HCT116 (cell line): ENCODE measurements at regions not wholly inside any gene's neighbourhood (a gene's known extent, or its start where the extent isn't known, plus 50 kb on each side); places are given as distances from the start of the nearest gene placed in this dataset.
"Not testable (repeated sequence)": the region's sequence is repeated elsewhere in the genome, so short reads cannot be mapped to it uniquely, and the experiment has no call there.

Source experiments
- ATAC-seq: fragments of 200-7000 bp; cut with Tn5 transposase; 2 replicates; pipeline ENCODE4 v1.9.1; 2020; ENCODE audit warnings: mild to moderate bottlenecking, moderate library complexity
- BruUV-seq: library from RNA; stranded (reverse); fragments of 400-500 nt; replicated peaks from 2 replicates; lab custom pipeline; 2021; lab: Mats Ljungman, UMichigan
- CTCF ChIA-PET: fragments of 300-600 bp; sonication (Branson Sonifier 250); formaldehyde crosslinking; loops from one replicate; lab custom pipeline; 2021; ENCODE audit warnings: antibody characterized with exemption; lab: Charles Lee
- POLR2A ChIA-PET: fragments of 300-600, 350-600 bp; sonication (Branson Sonifier 250); formaldehyde crosslinking; loops from one replicate; lab custom pipeline; 2021; ENCODE audit warnings: antibody characterized with exemption; lab: Charles Lee
- RAD21 ChIA-PET, 2 experiments: fragments of 300-600 bp; sonication (Branson Sonifier 250); formaldehyde crosslinking; loops; one replicate each; lab custom pipeline; 2023; ENCODE audit warnings: low total read pairs in 2 of 2; ENCODE audit not compliant: uncharacterized antibody in 2 of 2, unreplicated experiment in 2 of 2, low non-redundant PET in 1 of 2; lab: Charles Lee
- DNase-seq: peaks from one replicate; pipeline ENCODE4 v3.0.0-alpha.2; 2010; ENCODE audit warnings: low read depth, low spot score
- H2AFZ ChIP-seq: fragments of 200-600 bp; shearing (Covaris generic), sonication (generic); 2 replicates; pipeline ENCODE4 v1.6.1; 2017; ENCODE audit warnings: low read depth, mixed run types, mixed read lengths, antibody characterized with exemption, low read length; ENCODE audit not compliant: poor library complexity, severe bottlenecking
- H3K27ac ChIP-seq: 2 replicates; pipeline ENCODE4 v1.5.1; 2012; ENCODE audit warnings: low read depth, low read length
- H3K27me3 ChIP-seq: fragments of 200-600 bp; sonication (generic); 2 replicates; pipeline ENCODE4 v1.6.1; 2016; ENCODE audit warnings: mixed run types, low read length, mixed read lengths; ENCODE audit not compliant: insufficient read depth
- H3K36me3 ChIP-seq, 2 experiments: fragments of 200-500 bp in 1 of 2; fragments of 200-600 bp in 1 of 2; sonication (Bioruptor generic) in 1 of 2; sonication (generic) in 1 of 2; 2 replicates each; pipeline versions ENCODE4 v1.5.1 to v1.6.1; 2014 to 2016; ENCODE audit warnings: low read length in 2 of 2, inconsistent platforms in 1 of 2, mixed read lengths in 1 of 2, mixed run types in 1 of 2; ENCODE audit not compliant: insufficient read depth in 2 of 2, control insufficient read depth in 1 of 2
- H3K4me1 ChIP-seq, 2 experiments: fragments of 200-600 bp in 1 of 2; sonication (generic) in 1 of 2; 2 replicates each; pipeline versions ENCODE4 v1.5.1 to v1.6.1; 2012 to 2017; ENCODE audit warnings: low read length in 2 of 2, inconsistent platforms in 1 of 2, mild to moderate bottlenecking in 1 of 2, mixed read lengths in 1 of 2, mixed run types in 1 of 2, moderate library complexity in 1 of 2; ENCODE audit not compliant: insufficient read depth in 2 of 2, control insufficient read depth in 1 of 2
- H3K4me2 ChIP-seq: fragments of 200-600 bp; sonication (generic); 2 replicates; pipeline ENCODE4 v1.6.1; 2017; ENCODE audit warnings: mixed run types, low read length, mixed read lengths
- H3K4me3 ChIP-seq, 2 experiments: fragments of 200-600 bp in 1 of 2; sonication (generic) in 1 of 2; replicated peaks in 1 of 2; 2 replicates each; pipeline ENCODE4 v1.5.1; 2011 to 2016; ENCODE audit warnings: low read length in 2 of 2, control low read depth in 1 of 2, low read depth in 1 of 2, mild to moderate bottlenecking in 1 of 2, mixed read lengths in 1 of 2, mixed run types in 1 of 2
- H3K79me2 ChIP-seq: fragments of 200-600 bp; sonication (generic); 2 replicates; pipeline ENCODE4 v1.6.1; 2017; ENCODE audit warnings: mild to moderate bottlenecking, mixed run types, low read length, moderate library complexity, mixed read lengths; ENCODE audit not compliant: insufficient read depth
- H3K9ac ChIP-seq: fragments of 200-600 bp; sonication (generic); 2 replicates; pipeline ENCODE4 v1.6.1; 2016; ENCODE audit warnings: low read length, mixed read lengths
- H3K9me2 ChIP-seq: fragments of 200-600 bp; sonication (generic), shearing (Covaris generic); 2 replicates; pipeline ENCODE4 v1.6.1; 2017; ENCODE audit warnings: mixed run types, mild to moderate bottlenecking, moderate library complexity; ENCODE audit not compliant: insufficient read depth
- H3K9me3 ChIP-seq, 2 experiments: fragments of 200-500 bp in 1 of 2; fragments of 200-600 bp in 1 of 2; sonication (Bioruptor generic) in 1 of 2; sonication (generic) in 1 of 2; 2 replicates each; pipeline ENCODE4 v1.6.1; 2014 to 2017; ENCODE audit warnings: low read length in 2 of 2, mixed read lengths in 2 of 2, inconsistent platforms in 1 of 2, low read depth in 1 of 2, mild to moderate bottlenecking in 1 of 2, mixed run types in 1 of 2, moderate library complexity in 1 of 2; ENCODE audit not compliant: control insufficient read depth in 1 of 2, insufficient read depth in 1 of 2
- H4K20me1 ChIP-seq: fragments of 200-600 bp; sonication (generic), shearing (Covaris generic); 2 replicates; pipeline ENCODE4 v1.6.1; 2017; ENCODE audit warnings: mixed run types, mild to moderate bottlenecking, moderate library complexity; ENCODE audit not compliant: insufficient read depth
- CBX3 ChIP-seq: IDR thresholded peaks from 2 replicates; pipeline ENCODE4 v1.6.1; 2012; ENCODE audit warnings: low read depth
- CEBPB ChIP-seq: IDR thresholded peaks from 2 replicates; pipeline ENCODE4 v1.6.1; 2012; ENCODE audit warnings: low read depth
- EGR1 ChIP-seq: IDR thresholded peaks from 2 replicates; pipeline ENCODE4 v1.6.1; 2012; ENCODE audit warnings: low read depth
- ELF1 ChIP-seq: IDR thresholded peaks from 2 replicates; pipeline ENCODE4 v1.6.1; 2012; ENCODE audit warnings: low read depth, borderline replicate concordance
- EZH2 ChIP-seq: fragments of 200-600 bp; sonication (generic); IDR thresholded peaks from 2 replicates; pipeline ENCODE4 v1.6.1; 2017; ENCODE audit warnings: antibody characterized with exemption, mixed run types
- JUND ChIP-seq: IDR thresholded peaks from 2 replicates; pipeline ENCODE4 v1.6.1; 2012
- POLR2A ChIP-seq: IDR thresholded peaks from 2 replicates; pipeline ENCODE4 v1.7.0; 2011; ENCODE audit warnings: borderline replicate concordance; ENCODE audit not compliant: insufficient read depth, insufficient read length; ENCODE audit errors: extremely low read depth
- SIN3A ChIP-seq: IDR thresholded peaks from 2 replicates; pipeline ENCODE4 v1.6.1; 2012; ENCODE audit warnings: low read depth
- TCF7L2 ChIP-seq: IDR thresholded peaks from 2 replicates; pipeline ENCODE4 v1.7.0; 2011; ENCODE audit warnings: borderline replicate concordance, inconsistent platforms; ENCODE audit not compliant: insufficient read depth, insufficient read length; ENCODE audit errors: extremely low read depth
- YY1 ChIP-seq: IDR thresholded peaks from 2 replicates; pipeline ENCODE4 v1.6.1; 2011; ENCODE audit warnings: low read length, low read depth, moderate library complexity, mild to moderate bottlenecking; ENCODE audit not compliant: insufficient replicate concordance; ENCODE audit errors: extremely low read depth
- ZFX ChIP-seq: fragments of 450-650 bp; IDR thresholded peaks from 2 replicates; pipeline ENCODE4 v1.6.1; 2017
- intact Hi-C: fragments of 100-400 bp; cut with micrococcal nuclease; formaldehyde crosslinking; loops from 2 replicates; pipeline ENCODE4 v1.10.0; 2022
- TF ChIP-seq, protein P1 (sequence below): IDR thresholded peaks from 2 replicates; pipeline ENCODE4 v1.6.1; 2012; ENCODE audit warnings: low read depth
- TF ChIP-seq, protein P2 (sequence below), 3 experiments: fragments of 200-600 bp in 1 of 3; sonication (generic) in 1 of 3; IDR thresholded peaks in 2 of 3; conservative IDR thresholded peaks in 1 of 3; 2 replicates each; pipeline ENCODE4 v1.5.1; 2012 to 2017; ENCODE audit warnings: low read depth in 2 of 3, low read length in 2 of 3, antibody characterized with exemption in 1 of 3, borderline replicate concordance in 1 of 3, control low read depth in 1 of 3, mild to moderate bottlenecking in 1 of 3, mixed read lengths in 1 of 3, mixed run types in 1 of 3, moderate library complexity in 1 of 3; ENCODE audit not compliant: insufficient read depth in 1 of 3

DNA sequence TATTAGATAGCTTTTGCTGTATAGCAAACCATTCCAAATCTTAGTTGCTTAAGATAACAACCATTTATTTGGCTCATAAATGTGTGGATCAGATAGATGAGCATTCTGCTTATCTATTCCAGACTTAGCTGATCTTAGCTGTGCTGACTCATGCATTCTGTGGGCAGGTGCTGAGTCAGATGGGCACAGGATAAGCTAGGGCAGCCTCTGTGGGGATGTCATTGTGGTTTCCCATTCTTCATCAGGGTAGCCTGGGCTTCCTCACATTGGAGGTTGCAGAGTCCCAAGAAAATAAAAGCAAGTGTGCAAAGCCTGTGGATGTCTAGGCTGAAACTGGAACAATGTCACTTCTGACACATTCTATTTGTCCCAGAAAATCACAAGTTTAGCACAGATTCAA, 917.0 kb downstream of the TYW1 start:
- ChIA-PET POLR2A (no interaction called here), RAD21 (no interaction called here), CTCF (no interaction called here)
- Histone ChIP-seq H3K4me3 (no peak overlapping the region), H3K27ac (no peak overlapping the region), H3K4me2 (no peak overlapping the region), H2AFZ (no peak overlapping the region), H4K20me1 (no peaks in the 10 kb centered on the region), H3K79me2 (no peaks in the 10 kb centered on the region), H3K9me2 (no peaks in the 10 kb centered on the region), H3K9ac (no peak overlapping the region), H3K4me1 (no peaks in the 10 kb centered on the region), H3K36me3 (no peaks in the 10 kb centered on the region), H3K27me3 (no peaks in the 10 kb centered on the region), H3K9me3 (peaks cover 0 to 18% of the 10 kb centered on the region in 2 experiments; a peak in 2 of 4 replicates)
- DNase-seq (no peak), ATAC-seq (no peak)
- intact Hi-C loops, result no loop called here
- TF ChIP-seq ZFX (no peak), ELF1 (no peak), SIN3A (no peak), CEBPB (no peak), EZH2 (no peak), CBX3 (no peak), TCF7L2 (no peak), JUND (no peak), YY1 (no peak), EGR1 (no peak), POLR2A (no peak)
- TF ChIP-seq, protein P1, sequence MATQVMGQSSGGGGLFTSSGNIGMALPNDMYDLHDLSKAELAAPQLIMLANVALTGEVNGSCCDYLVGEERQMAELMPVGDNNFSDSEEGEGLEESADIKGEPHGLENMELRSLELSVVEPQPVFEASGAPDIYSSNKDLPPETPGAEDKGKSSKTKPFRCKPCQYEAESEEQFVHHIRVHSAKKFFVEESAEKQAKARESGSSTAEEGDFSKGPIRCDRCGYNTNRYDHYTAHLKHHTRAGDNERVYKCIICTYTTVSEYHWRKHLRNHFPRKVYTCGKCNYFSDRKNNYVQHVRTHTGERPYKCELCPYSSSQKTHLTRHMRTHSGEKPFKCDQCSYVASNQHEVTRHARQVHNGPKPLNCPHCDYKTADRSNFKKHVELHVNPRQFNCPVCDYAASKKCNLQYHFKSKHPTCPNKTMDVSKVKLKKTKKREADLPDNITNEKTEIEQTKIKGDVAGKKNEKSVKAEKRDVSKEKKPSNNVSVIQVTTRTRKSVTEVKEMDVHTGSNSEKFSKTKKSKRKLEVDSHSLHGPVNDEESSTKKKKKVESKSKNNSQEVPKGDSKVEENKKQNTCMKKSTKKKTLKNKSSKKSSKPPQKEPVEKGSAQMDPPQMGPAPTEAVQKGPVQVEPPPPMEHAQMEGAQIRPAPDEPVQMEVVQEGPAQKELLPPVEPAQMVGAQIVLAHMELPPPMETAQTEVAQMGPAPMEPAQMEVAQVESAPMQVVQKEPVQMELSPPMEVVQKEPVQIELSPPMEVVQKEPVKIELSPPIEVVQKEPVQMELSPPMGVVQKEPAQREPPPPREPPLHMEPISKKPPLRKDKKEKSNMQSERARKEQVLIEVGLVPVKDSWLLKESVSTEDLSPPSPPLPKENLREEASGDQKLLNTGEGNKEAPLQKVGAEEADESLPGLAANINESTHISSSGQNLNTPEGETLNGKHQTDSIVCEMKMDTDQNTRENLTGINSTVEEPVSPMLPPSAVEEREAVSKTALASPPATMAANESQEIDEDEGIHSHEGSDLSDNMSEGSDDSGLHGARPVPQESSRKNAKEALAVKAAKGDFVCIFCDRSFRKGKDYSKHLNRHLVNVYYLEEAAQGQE, result no peak
- TF ChIP-seq, protein P2, sequence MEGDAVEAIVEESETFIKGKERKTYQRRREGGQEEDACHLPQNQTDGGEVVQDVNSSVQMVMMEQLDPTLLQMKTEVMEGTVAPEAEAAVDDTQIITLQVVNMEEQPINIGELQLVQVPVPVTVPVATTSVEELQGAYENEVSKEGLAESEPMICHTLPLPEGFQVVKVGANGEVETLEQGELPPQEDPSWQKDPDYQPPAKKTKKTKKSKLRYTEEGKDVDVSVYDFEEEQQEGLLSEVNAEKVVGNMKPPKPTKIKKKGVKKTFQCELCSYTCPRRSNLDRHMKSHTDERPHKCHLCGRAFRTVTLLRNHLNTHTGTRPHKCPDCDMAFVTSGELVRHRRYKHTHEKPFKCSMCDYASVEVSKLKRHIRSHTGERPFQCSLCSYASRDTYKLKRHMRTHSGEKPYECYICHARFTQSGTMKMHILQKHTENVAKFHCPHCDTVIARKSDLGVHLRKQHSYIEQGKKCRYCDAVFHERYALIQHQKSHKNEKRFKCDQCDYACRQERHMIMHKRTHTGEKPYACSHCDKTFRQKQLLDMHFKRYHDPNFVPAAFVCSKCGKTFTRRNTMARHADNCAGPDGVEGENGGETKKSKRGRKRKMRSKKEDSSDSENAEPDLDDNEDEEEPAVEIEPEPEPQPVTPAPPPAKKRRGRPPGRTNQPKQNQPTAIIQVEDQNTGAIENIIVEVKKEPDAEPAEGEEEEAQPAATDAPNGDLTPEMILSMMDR (IDR thresholded peaks at IDR 0.05 in 2 of 3, conservative IDR thresholded peaks at IDR 0.05 in 1 of 3; ENCODE audit: borderline replicate concordance in 1 of 3, insufficient read depth in 1 of 3, low read depth in 2 of 3, low read length in 2 of 3), result no peak
- no TSS peak for BruUV-seq

DNA sequence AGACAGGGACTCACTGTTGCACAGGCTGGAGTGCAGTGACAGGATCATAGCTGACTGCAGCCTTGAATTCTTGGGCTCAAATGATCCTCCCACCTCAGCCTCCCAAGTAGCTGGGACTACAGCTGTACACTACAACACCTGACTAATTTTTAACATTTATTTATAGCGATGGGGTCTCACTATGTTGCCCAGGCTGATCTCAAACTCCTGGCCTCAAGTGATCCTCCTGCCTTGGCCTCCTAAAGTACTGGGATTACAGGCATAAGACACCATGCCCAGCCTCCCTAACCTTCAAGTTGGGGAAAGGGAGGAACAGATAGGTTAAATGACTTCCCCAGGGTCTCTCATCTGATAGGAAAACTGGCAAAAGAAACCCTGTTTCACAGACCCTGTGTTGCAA, 919.5 kb downstream of the TYW1 start:
- H2AFZ ChIP-seq, POLR2A ChIA-PET, H3K4me2 ChIP-seq, BruUV-seq, H3K79me2 ChIP-seq, H3K27me3 ChIP-seq, H3K27ac ChIP-seq, RAD21 ChIA-PET, CTCF ChIA-PET, ATAC-seq, H3K9ac ChIP-seq, H4K20me1 ChIP-seq, H3K36me3 ChIP-seq, DNase-seq, intact Hi-C loops, H3K4me3 ChIP-seq, H3K4me1 ChIP-seq, H3K9me2 ChIP-seq: not testable (repeated sequence)
- peaks cover 0 to 10% of the 10 kb centered on the region in 2 experiments; a peak in 1 of 4 replicates for H3K9me3 ChIP-seq
